GM12878 (cell line): ENCODE measurements at regions not wholly inside any gene's neighbourhood (a gene's known extent, or its start where the extent isn't known, plus 50 kb on each side); places are given as distances from the start of the nearest gene placed in this dataset.

Source experiments
- ATAC-seq: fragments of 200-7000 bp; cut with Tn5 transposase; 3 replicates; pipeline ENCODE4 v1.9.1; 2020; ENCODE audit warnings: mild to moderate bottlenecking, moderate library complexity
- BruUV-seq: library from RNA; stranded (reverse); fragments of 400-500 nt; replicated peaks from 2 replicates; lab custom pipeline; 2021; lab: Mats Ljungman, UMichigan
- CTCF ChIA-PET: fragments of 300-600 bp; sonication (Branson Sonifier 250); formaldehyde crosslinking; extraction: SDS; loops from one replicate; lab custom pipeline; 2021; ENCODE audit warnings: inconsistent platforms; lab: Yijun Ruan, JAX
- POLR2A ChIA-PET: fragments of 350-600 bp; formaldehyde crosslinking; extraction: SDS; loops from one replicate; lab custom pipeline; 2021; ENCODE audit warnings: inconsistent platforms; lab: Charles Lee
- RAD21 ChIA-PET: fragments of 300-600 bp; sonication (Branson Sonifier 250); formaldehyde crosslinking; loops from one replicate; lab custom pipeline; 2023; ENCODE audit warnings: antibody characterized with exemption; ENCODE audit not compliant: unreplicated experiment; lab: Charles Lee
- SMC1A ChIA-PET: fragments of 300-600 bp; sonication (Branson Sonifier 250); formaldehyde crosslinking; loops from one replicate; lab custom pipeline; 2023; ENCODE audit not compliant: unreplicated experiment, uncharacterized antibody; lab: Charles Lee
- DNase-seq: peaks from one replicate; pipeline ENCODE4 v3.0.0-alpha.2; 2011; ENCODE audit warnings: low read depth, low spot score
- FAIRE-seq: peaks from 3 replicates; lab custom pipeline; 2011; peaks lifted over from hg19 to GRCh38; lab: Jason Lieb, UNC
- H2AFZ ChIP-seq: 2 replicates; pipeline ENCODE4 v1.6.0; 2011; ENCODE audit warnings: low read depth, low read length, control low read depth; ENCODE audit not compliant: control insufficient read depth
- H3K27ac ChIP-seq: 2 replicates; pipeline ENCODE4 v1.5.1; 2011; ENCODE audit warnings: control low read depth; ENCODE audit not compliant: control insufficient read depth, insufficient read depth
- H3K27me3 ChIP-seq, 2 experiments: replicated peaks in 1 of 2; 2 replicates each; pipeline versions ENCODE4 v1.6.0 to v1.6.1; 2011; ENCODE audit warnings: low read length in 1 of 2; ENCODE audit not compliant: control insufficient read depth in 2 of 2, insufficient read depth in 2 of 2
- H3K36me3 ChIP-seq, 2 experiments: 2 replicates each; pipeline ENCODE4 v1.5.1; 2011; ENCODE audit warnings: low read length in 1 of 2; ENCODE audit not compliant: control insufficient read depth in 2 of 2, insufficient read depth in 2 of 2
- H3K4me1 ChIP-seq: 2 replicates; pipeline ENCODE4 v1.6.1; 2011; ENCODE audit warnings: mild to moderate bottlenecking, low read length, moderate library complexity, mixed read lengths; ENCODE audit not compliant: control insufficient read depth, insufficient read depth
- H3K4me2 ChIP-seq: 2 replicates; pipeline ENCODE4 v1.6.0; 2011; ENCODE audit warnings: control low read depth; ENCODE audit not compliant: control insufficient read depth, insufficient read depth
- H3K4me3 ChIP-seq: fragments of 200-600 bp; sonication (generic); 2 replicates; pipeline ENCODE4 v1.5.1; 2016
- H3K79me2 ChIP-seq: 2 replicates; pipeline ENCODE4 v1.6.0; 2011; ENCODE audit warnings: low read length; ENCODE audit not compliant: control insufficient read depth, insufficient read depth
- H3K9ac ChIP-seq: 2 replicates; pipeline ENCODE4 v1.8.0; 2011; ENCODE audit warnings: low read length, control low read depth, mixed read lengths; ENCODE audit not compliant: control insufficient read depth, insufficient read depth
- H3K9me3 ChIP-seq: replicated peaks from 3 replicates; pipeline ENCODE4 v1.5.1; 2011; ENCODE audit warnings: mild to moderate bottlenecking, low read length; ENCODE audit not compliant: control insufficient read depth, insufficient read depth
- H4K20me1 ChIP-seq: 2 replicates; pipeline ENCODE4 v1.6.0; 2011; ENCODE audit not compliant: control insufficient read depth, insufficient read depth
- ASH2L ChIP-seq: fragments of 300-600, 200-600 bp; sonication (generic); IDR thresholded peaks from 2 replicates; pipeline ENCODE4 v1.6.1; 2017; ENCODE audit warnings: low read depth, mild to moderate bottlenecking, borderline replicate concordance
- ATF7 ChIP-seq: fragments of 450-650 bp; IDR thresholded peaks from 2 replicates; pipeline ENCODE4 v1.6.1; 2016; ENCODE audit warnings: low read depth, mild to moderate bottlenecking
- ESRRA ChIP-seq: IDR thresholded peaks from 2 replicates; pipeline ENCODE4 v1.6.1; 2012; ENCODE audit warnings: mild to moderate bottlenecking, low read length, improper control_type of control experiment
- FOS ChIP-seq: IDR thresholded peaks from 3 replicates; pipeline ENCODE4 v1.6.1; 2011; ENCODE audit warnings: borderline replicate concordance; ENCODE audit not compliant: insufficient read length; ENCODE audit errors: extremely low read depth
- FOXK2 ChIP-seq: fragments of 450-650 bp; IDR thresholded peaks from 2 replicates; pipeline ENCODE4 v1.6.1; 2017; ENCODE audit warnings: mild to moderate bottlenecking, moderate library complexity
- GABPA ChIP-seq: IDR thresholded peaks from 2 replicates; pipeline ENCODE4 v1.6.1; 2014; ENCODE audit warnings: antibody characterized with exemption, low read depth, mild to moderate bottlenecking, inconsistent platforms
- HDGF ChIP-seq: fragments of 450-650 bp; IDR thresholded peaks from 2 replicates; pipeline ENCODE4 v1.6.1; 2016; ENCODE audit warnings: antibody characterized with exemption
- JUNB ChIP-seq: IDR thresholded peaks from 2 replicates; pipeline ENCODE4 v1.6.1; 2016; ENCODE audit warnings: antibody characterized with exemption, mild to moderate bottlenecking
- MEF2A ChIP-seq: IDR thresholded peaks from 2 replicates; pipeline ENCODE4 v1.6.1; 2011; ENCODE audit warnings: low read depth, mild to moderate bottlenecking, low read length, moderate library complexity; ENCODE audit not compliant: insufficient read depth
- NFYA ChIP-seq: IDR thresholded peaks from 2 replicates; pipeline ENCODE4 v1.6.1; 2011; ENCODE audit warnings: low read depth, mild to moderate bottlenecking, low read length, improper control_type of control experiment, borderline replicate concordance
- NR2C2 ChIP-seq: IDR thresholded peaks from 2 replicates; pipeline ENCODE4 v1.6.1; 2011; ENCODE audit warnings: borderline replicate concordance, low read depth; ENCODE audit not compliant: control insufficient read depth, insufficient read length
- POLR2A ChIP-seq: IDR thresholded peaks from 2 replicates; pipeline ENCODE4 v1.6.1; 2011; ENCODE audit warnings: low read depth, mild to moderate bottlenecking, low read length
- SIN3A ChIP-seq: IDR thresholded peaks from 2 replicates; pipeline ENCODE4 v1.6.1; 2012; ENCODE audit warnings: low read depth, low read length, improper control_type of control experiment
- SMAD5 ChIP-seq: IDR thresholded peaks from 2 replicates; pipeline ENCODE4 v1.6.1; 2016; ENCODE audit warnings: antibody characterized with exemption, low read depth
- STAT1 ChIP-seq: fragments of 450-650 bp; conservative IDR thresholded peaks from 2 replicates; pipeline ENCODE4 v1.6.1; 2014; ENCODE audit warnings: antibody characterized with exemption, mild to moderate bottlenecking
- TAF1 ChIP-seq: IDR thresholded peaks from 2 replicates; pipeline ENCODE4 v1.6.1; 2011; ENCODE audit warnings: mild to moderate bottlenecking, low read depth, low read length, borderline replicate concordance
- ZNF384 ChIP-seq: IDR thresholded peaks from 2 replicates; pipeline ENCODE4 v1.6.1; 2012; ENCODE audit warnings: low read depth, mild to moderate bottlenecking, low read length, improper control_type of control experiment, borderline replicate concordance
- ZNF622 ChIP-seq: fragments of 450-650 bp; IDR thresholded peaks from 2 replicates; pipeline ENCODE4 v1.6.1; 2017; ENCODE audit warnings: mild to moderate bottlenecking, inconsistent platforms
- WGBS: methylation state at CpG from one replicate; pipeline ENCODE4 v1.1.6; 2016; ENCODE audit warnings: low lambda C conversion rate; ENCODE audit not compliant: insufficient replicate concordance, insufficient coverage; ENCODE audit errors: missing lambda C conversion rate; 5-methylcytosine and 5-hydroxymethylcytosine counted together
- in situ Hi-C: fragments of 300-500 bp; cut with MboI; formaldehyde crosslinking; loops from 9 replicates; pipeline ENCODE4 v1.14.3; 2018; ENCODE audit warnings: mixed read lengths
- intact Hi-C: fragments of 100-400 bp; cut with micrococcal nuclease; formaldehyde crosslinking; loops from one replicate; pipeline ENCODE4 v1.14.2; 2022; ENCODE audit not compliant: unreplicated experiment
- TF ChIP-seq, protein P1 (sequence below): IDR thresholded peaks from 2 replicates; pipeline ENCODE4 v1.6.1; 2011; ENCODE audit warnings: borderline replicate concordance, low read depth, mild to moderate bottlenecking, moderate library complexity, low read length; ENCODE audit not compliant: insufficient read depth, poor library complexity, severe bottlenecking
- TF ChIP-seq, protein P2 (sequence below): fragments of 150-350 bp; IDR thresholded peaks from 2 replicates; pipeline ENCODE4 v1.6.1; 2014; ENCODE audit warnings: mild to moderate bottlenecking, low read depth, low read length
- TF ChIP-seq, protein P3 (sequence below): IDR thresholded peaks from 2 replicates; pipeline ENCODE4 v1.6.1; 2012; ENCODE audit warnings: low read length, inconsistent platforms

DNA sequence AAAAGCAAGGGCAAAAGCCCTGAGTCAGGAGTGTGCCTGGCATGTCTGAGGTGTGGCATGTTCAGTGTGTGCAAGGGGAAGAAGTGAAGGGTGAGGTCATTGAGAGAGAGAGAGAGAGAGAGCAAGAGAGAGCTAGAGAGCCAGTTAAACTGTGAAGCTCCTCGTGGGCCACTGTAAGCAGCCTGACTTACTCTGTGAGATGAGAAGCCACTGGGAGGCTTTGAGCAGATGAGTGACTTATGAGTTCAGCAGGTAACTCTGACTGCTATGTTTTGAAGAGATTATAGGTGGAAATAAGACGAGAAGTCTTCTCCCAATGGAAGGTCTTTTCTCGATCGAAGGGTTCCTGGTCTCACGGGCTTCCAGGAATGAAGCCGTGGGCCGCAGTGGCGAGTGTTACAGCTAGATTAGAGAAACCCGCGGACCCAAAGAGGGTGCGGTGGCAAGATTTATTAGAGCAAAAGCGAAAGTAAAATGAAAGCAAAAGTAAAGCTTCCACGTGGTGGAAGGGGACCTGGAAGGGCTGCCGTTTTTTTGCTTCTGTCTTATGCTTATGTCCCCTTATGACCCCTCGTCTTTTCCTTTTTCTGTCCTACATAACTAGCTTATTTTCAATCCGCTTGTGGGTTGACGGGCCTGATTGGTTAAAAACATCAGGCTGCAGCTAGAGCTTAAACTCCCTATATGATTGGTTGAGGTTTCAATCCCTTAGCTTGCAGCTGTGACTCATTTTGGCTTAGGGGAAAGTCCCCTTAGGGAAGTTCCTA, 323.1 kb upstream of the FAM78B start:
- Histone ChIP-seq H3K4me3 (peak overlapping the region; percentile 51), H3K4me1 (no peaks in the 10 kb centered on the region), H4K20me1 (no peaks in the 10 kb centered on the region), H3K4me2 (peak overlapping the region; percentile 40), H3K79me2 (no peaks in the 10 kb centered on the region), H3K9ac (peak overlapping the region; percentile 61), H3K27me3 (no peaks in the 10 kb centered on the region), H3K36me3 (no peaks in the 10 kb centered on the region), H2AFZ (peak overlapping the region; percentile 88), H3K9me3 (no peaks in the 10 kb centered on the region), H3K27ac (peak overlapping the region; percentile 74)
- intact Hi-C loops (no loop called here), in situ Hi-C loops (loop anchor here (25.0 kb wide), 1 partner anchor 778 kb away; no protein-coding TSS in a partner anchor)
- BruUV-seq, result TSS peak; percentile 86
- ChIA-PET SMC1A (interaction anchor here (0.6 to 1.9 kb wide), 6 partner anchors 9 to 606 kb away, joined by 3 to 6 read pairs (median 4); no protein-coding TSS in a partner anchor), CTCF (interaction anchor here (0.7 to 5.1 kb wide), 6 partner anchors 10 to 569 kb away, joined by 3 to 50 read pairs (median 4); no protein-coding TSS in a partner anchor), POLR2A (interaction anchor here (0.9 to 1.5 kb wide), 2 partner anchors 8 to 11 kb away, joined by 3 to 4 read pairs; no protein-coding TSS in a partner anchor), RAD21 (interaction anchor here (1.3 to 1.5 kb wide), 5 partner anchors 9 to 566 kb away, joined by 3 to 8 read pairs (median 3); partner anchors contain the start of gene POGK)
- FAIRE-seq (no peak), DNase-seq (peak; percentile 60), ATAC-seq (peak; percentile 85)
- WGBS, result 3% methylated on average over 17 of the region's 17 CpGs
- TF ChIP-seq FOS (no peak), NR2C2 (no peak), FOXK2 (no peak), MEF2A (no peak), POLR2A (peak; percentile 43; the same call in 1 of the 2 replicates), ASH2L (0 out of 2 replicates have a peak, but pooled peaks have one; percentile 27), SMAD5 (no peak), HDGF (0 out of 2 replicates have a peak, but pooled peaks have one; percentile 27), ZNF384 (no peak), JUNB (peak; percentile 53), NFYA (no peak), ESRRA (no peak), ATF7 (peak; percentile 89), ZNF622 (no peak), STAT1 (no peak), GABPA (no peak), SIN3A (no peak), TAF1 (no peak)
- TF ChIP-seq, protein P1, sequence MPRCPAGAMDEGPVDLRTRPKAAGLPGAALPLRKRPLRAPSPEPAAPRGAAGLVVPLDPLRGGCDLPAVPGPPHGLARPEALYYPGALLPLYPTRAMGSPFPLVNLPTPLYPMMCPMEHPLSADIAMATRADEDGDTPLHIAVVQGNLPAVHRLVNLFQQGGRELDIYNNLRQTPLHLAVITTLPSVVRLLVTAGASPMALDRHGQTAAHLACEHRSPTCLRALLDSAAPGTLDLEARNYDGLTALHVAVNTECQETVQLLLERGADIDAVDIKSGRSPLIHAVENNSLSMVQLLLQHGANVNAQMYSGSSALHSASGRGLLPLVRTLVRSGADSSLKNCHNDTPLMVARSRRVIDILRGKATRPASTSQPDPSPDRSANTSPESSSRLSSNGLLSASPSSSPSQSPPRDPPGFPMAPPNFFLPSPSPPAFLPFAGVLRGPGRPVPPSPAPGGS, result no peak
- TF ChIP-seq, protein P2, sequence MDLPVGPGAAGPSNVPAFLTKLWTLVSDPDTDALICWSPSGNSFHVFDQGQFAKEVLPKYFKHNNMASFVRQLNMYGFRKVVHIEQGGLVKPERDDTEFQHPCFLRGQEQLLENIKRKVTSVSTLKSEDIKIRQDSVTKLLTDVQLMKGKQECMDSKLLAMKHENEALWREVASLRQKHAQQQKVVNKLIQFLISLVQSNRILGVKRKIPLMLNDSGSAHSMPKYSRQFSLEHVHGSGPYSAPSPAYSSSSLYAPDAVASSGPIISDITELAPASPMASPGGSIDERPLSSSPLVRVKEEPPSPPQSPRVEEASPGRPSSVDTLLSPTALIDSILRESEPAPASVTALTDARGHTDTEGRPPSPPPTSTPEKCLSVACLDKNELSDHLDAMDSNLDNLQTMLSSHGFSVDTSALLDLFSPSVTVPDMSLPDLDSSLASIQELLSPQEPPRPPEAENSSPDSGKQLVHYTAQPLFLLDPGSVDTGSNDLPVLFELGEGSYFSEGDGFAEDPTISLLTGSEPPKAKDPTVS, result no peak
- TF ChIP-seq, protein P3, sequence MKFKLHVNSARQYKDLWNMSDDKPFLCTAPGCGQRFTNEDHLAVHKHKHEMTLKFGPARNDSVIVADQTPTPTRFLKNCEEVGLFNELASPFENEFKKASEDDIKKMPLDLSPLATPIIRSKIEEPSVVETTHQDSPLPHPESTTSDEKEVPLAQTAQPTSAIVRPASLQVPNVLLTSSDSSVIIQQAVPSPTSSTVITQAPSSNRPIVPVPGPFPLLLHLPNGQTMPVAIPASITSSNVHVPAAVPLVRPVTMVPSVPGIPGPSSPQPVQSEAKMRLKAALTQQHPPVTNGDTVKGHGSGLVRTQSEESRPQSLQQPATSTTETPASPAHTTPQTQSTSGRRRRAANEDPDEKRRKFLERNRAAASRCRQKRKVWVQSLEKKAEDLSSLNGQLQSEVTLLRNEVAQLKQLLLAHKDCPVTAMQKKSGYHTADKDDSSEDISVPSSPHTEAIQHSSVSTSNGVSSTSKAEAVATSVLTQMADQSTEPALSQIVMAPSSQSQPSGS, result 0 out of 2 replicates have a peak, but pooled peaks have one; percentile 47
